ENCODE measurements at regions not wholly inside any gene's neighbourhood (a gene's known extent, or its start where the extent isn't known, plus 50 kb on each side); places are given as distances from the start of the nearest gene placed in this dataset.

- H3K9me3 Mint-ChIP-seq: no peaks in the 10 kb centered on the region
- no peaks in the 10 kb centered on the region for H3K4me1 Mint-ChIP-seq
- no peaks in the 10 kb centered on the region for H3K36me3 Mint-ChIP-seq
- H3K27me3 Mint-ChIP-seq (ENCODE audit: low read depth in 2 of 2): peaks cover 0 to 3% of the 10 kb centered on the region in 2 donors
- DNase-seq (no peak), ATAC-seq (no peak)
- no peaks in the 10 kb centered on the region for H3K36me3 ChIP-seq (ENCODE audit: control insufficient read depth, insufficient read depth, low read length)
- no peak overlapping the region for H3K27ac Mint-ChIP-seq
- H3K4me3 Mint-ChIP-seq: no peak overlapping the region
- 85% methylated on average over 10 of the region's 12 CpGs for WGBS (ENCODE audit: insufficient coverage)
- intact Hi-C loops (cut with micrococcal nuclease): no loop called here
- no peak overlapping the region for H3K4me3 ChIP-seq (ENCODE audit: low read length)
- TF ChIP-seq CTCF (IDR thresholded peaks at IDR 0.05): no peak
- no peak overlapping the region for H3K27ac ChIP-seq (ENCODE audit: low read length)
- H3K27me3 ChIP-seq (ENCODE audit: control insufficient read depth, insufficient read depth, low read length): no peaks in the 10 kb centered on the region
- H3K9me3 ChIP-seq (ENCODE audit: control insufficient read depth, insufficient read depth, low read length): peaks cover 3% of the 10 kb centered on the region
- H3K4me1 ChIP-seq (ENCODE audit: control insufficient read depth, insufficient read depth, low read length): no peaks in the 10 kb centered on the region
Measured at GRCh38 chr16:87006789-87007745, 310.1 kb downstream of the C16orf95 start.

- Mint-ChIP-seq H3K36me3 (no peaks in the 10 kb centered on the region), H3K27ac (no peak overlapping the region), H3K4me3 (no peak overlapping the region), H3K27me3 (ENCODE audit: low read depth in 2 of 2) (peaks cover 0 to 3% of the 10 kb centered on the region in 2 donors), H3K4me1 (no peaks in the 10 kb centered on the region), H3K9me3 (no peaks in the 10 kb centered on the region)
- intact Hi-C loops (cut with micrococcal nuclease): no loop called here
- ATAC-seq (no peak), DNase-seq (no peak)
- H3K27me3 ChIP-seq (ENCODE audit: control insufficient read depth, insufficient read depth, low read length): no peaks in the 10 kb centered on the region
- H3K4me3 ChIP-seq (ENCODE audit: low read length): no peak overlapping the region
- H3K4me1 ChIP-seq (ENCODE audit: control insufficient read depth, insufficient read depth, low read length): no peaks in the 10 kb centered on the region
- no peak overlapping the region for H3K27ac ChIP-seq (ENCODE audit: low read length)
- no peaks in the 10 kb centered on the region for H3K36me3 ChIP-seq (ENCODE audit: control insufficient read depth, insufficient read depth, low read length)
- no peak for TF ChIP-seq CTCF (IDR thresholded peaks at IDR 0.05)
- peaks cover 3% of the 10 kb centered on the region for H3K9me3 ChIP-seq (ENCODE audit: control insufficient read depth, insufficient read depth, low read length)
- 86% methylated on average over 10 of the region's 10 CpGs for WGBS (ENCODE audit: insufficient coverage)
Measured at GRCh38 chr16:87007907-87008306, 309.3 kb downstream of the C16orf95 start.

GRCh38 chr16:87008664-87009063 lies 308.5 kb downstream of the C16orf95 start:
- H3K4me3 ChIP-seq (ENCODE audit: low read length): no peak overlapping the region
- TF ChIP-seq CTCF (IDR thresholded peaks at IDR 0.05): no peak
- H3K27ac ChIP-seq (ENCODE audit: low read length): no peak overlapping the region
- H3K4me3 Mint-ChIP-seq: no peak overlapping the region
- no peaks in the 10 kb centered on the region for H3K27me3 ChIP-seq (ENCODE audit: control insufficient read depth, insufficient read depth, low read length)
- H3K9me3 ChIP-seq (ENCODE audit: control insufficient read depth, insufficient read depth, low read length): peaks cover 3% of the 10 kb centered on the region
- H3K4me1 ChIP-seq (ENCODE audit: control insufficient read depth, insufficient read depth, low read length): no peaks in the 10 kb centered on the region
- 87% methylated on average over 4 of the region's 5 CpGs for WGBS (ENCODE audit: insufficient coverage)
- H3K36me3 ChIP-seq (ENCODE audit: control insufficient read depth, insufficient read depth, low read length): no peaks in the 10 kb centered on the region
- H3K36me3 Mint-ChIP-seq: no peaks in the 10 kb centered on the region
- DNase-seq (no peak), ATAC-seq (no peak)
- H3K27ac Mint-ChIP-seq: no peak overlapping the region
- peaks cover 0 to 3% of the 10 kb centered on the region in 2 donors for H3K27me3 Mint-ChIP-seq (ENCODE audit: low read depth in 2 of 2)
- no peaks in the 10 kb centered on the region for H3K4me1 Mint-ChIP-seq
- intact Hi-C loops (cut with micrococcal nuclease): no loop called here
- no peaks in the 10 kb centered on the region for H3K9me3 Mint-ChIP-seq

All from natural killer cell (primary cell).